Neural cell (in vitro differentiated cells): ENCODE measurements at regions not wholly inside any gene's neighbourhood (a gene's known extent, or its start where the extent isn't known, plus 50 kb on each side); places are given as distances from the start of the nearest gene placed in this dataset.

Experiments
- H2AFZ ChIP-seq: fragments of 200-600, 300-800 bp; sonication (generic), shearing (Covaris generic); 2 replicates; pipeline ENCODE4 v1.6.0; 2014; ENCODE audit warnings: low read depth, mild to moderate bottlenecking, antibody characterized with exemption, low read length, moderate library complexity
- H3F3A ChIP-seq: fragments of 200-600 bp; shearing (Covaris generic); 2 replicates; pipeline ENCODE4 v1.6.1; 2016; ENCODE audit warnings: mild to moderate bottlenecking, moderate library complexity, mixed read lengths, antibody characterized with exemption, low read length; ENCODE audit not compliant: insufficient read depth, poor library complexity, severe bottlenecking
- H3K27ac ChIP-seq: fragments of 200-600, 300-800 bp; sonication (generic), shearing (Covaris generic); 2 replicates; pipeline ENCODE4 v1.5.1; 2014; ENCODE audit warnings: mild to moderate bottlenecking, low read length, moderate library complexity
- H3K27me3 ChIP-seq: fragments of 300-800, 200-600 bp; sonication (generic), shearing (Covaris generic); 2 replicates; pipeline ENCODE4 v1.6.0; 2014; ENCODE audit warnings: mild to moderate bottlenecking, low read depth, low read length, moderate library complexity; ENCODE audit not compliant: insufficient read depth
- H3K36me3 ChIP-seq: fragments of 300-800, 200-600 bp; sonication (generic), shearing (Covaris generic); 2 replicates; pipeline ENCODE4 v1.5.1; 2014; ENCODE audit warnings: mild to moderate bottlenecking, antibody characterized with exemption, low read length, moderate library complexity; ENCODE audit not compliant: insufficient read depth
- H3K4me2 ChIP-seq: fragments of 300-800, 200-600 bp; sonication (generic), shearing (Covaris generic); 2 replicates; pipeline ENCODE4 v1.6.0; 2014; ENCODE audit warnings: mild to moderate bottlenecking, low read length
- H3K4me3 ChIP-seq: fragments of 300-800, 200-600 bp; sonication (generic), shearing (Covaris generic); 2 replicates; pipeline ENCODE4 v1.5.1; 2014; ENCODE audit warnings: mild to moderate bottlenecking, low read length, moderate library complexity
- H3K79me2 ChIP-seq: fragments of 200-600 bp; shearing (Covaris generic); replicated peaks from 2 replicates; pipeline ENCODE4 v1.6.0; 2014; ENCODE audit warnings: mild to moderate bottlenecking, low read length, moderate library complexity; ENCODE audit not compliant: insufficient read depth
- H3K9ac ChIP-seq: fragments of 300-800, 200-600 bp; sonication (generic), shearing (Covaris generic); 2 replicates; pipeline ENCODE4 v1.6.1; 2016; ENCODE audit warnings: mild to moderate bottlenecking, low read length, mixed read lengths
- H3K9me2 ChIP-seq: fragments of 200-600 bp; shearing (Covaris generic); 2 replicates; pipeline ENCODE4 v1.6.1; 2016; ENCODE audit warnings: mild to moderate bottlenecking, low read length, mixed read lengths; ENCODE audit not compliant: insufficient read depth
- H3K9me3 ChIP-seq: fragments of 200-600, 300-800 bp; sonication (generic), shearing (Covaris generic); 2 replicates; pipeline ENCODE4 v1.6.1; 2016; ENCODE audit warnings: mild to moderate bottlenecking, mixed run types, low read length, moderate library complexity, mixed read lengths
- H4K20me1 ChIP-seq: fragments of 200-600 bp; shearing (Covaris generic); 2 replicates; pipeline ENCODE4 v1.6.1; 2016; ENCODE audit warnings: mild to moderate bottlenecking, mixed run types; ENCODE audit not compliant: insufficient read depth
- CTCF ChIP-seq: fragments of 450-650 bp; IDR thresholded peaks from 2 replicates; pipeline ENCODE4 v1.5.1; 2014; ENCODE audit warnings: antibody characterized with exemption, mild to moderate bottlenecking, moderate library complexity; ENCODE audit not compliant: poor library complexity, severe bottlenecking
- EP300 ChIP-seq: fragments of 450-650 bp; conservative IDR thresholded peaks from 2 replicates; pipeline ENCODE4 v1.6.1; 2014; ENCODE audit warnings: antibody characterized with exemption, mild to moderate bottlenecking, moderate library complexity; ENCODE audit not compliant: poor library complexity, severe bottlenecking
- EZH2 ChIP-seq: fragments of 200-600, 300-800 bp; shearing (Covaris generic), sonication (generic); IDR thresholded peaks from 2 replicates; pipeline ENCODE4 v1.6.1; 2014; ENCODE audit warnings: antibody characterized with exemption, low read length, borderline replicate concordance, mild to moderate bottlenecking; ENCODE audit not compliant: insufficient read depth, poor library complexity, severe bottlenecking
- MXI1 ChIP-seq: fragments of 450-650 bp; conservative IDR thresholded peaks from 2 replicates; pipeline ENCODE4 v1.6.1; 2014; ENCODE audit warnings: antibody characterized with exemption, mild to moderate bottlenecking; ENCODE audit not compliant: poor library complexity, severe bottlenecking
- POLR2AphosphoS5 ChIP-seq: IDR thresholded peaks from 2 replicates; pipeline ENCODE4 v1.6.1; 2012
- RAD21 ChIP-seq: fragments of 450-650 bp; conservative IDR thresholded peaks from 2 replicates; pipeline ENCODE4 v1.6.1; 2014; ENCODE audit warnings: antibody characterized with exemption, mild to moderate bottlenecking, moderate library complexity
- REST ChIP-seq: IDR thresholded peaks from 2 replicates; pipeline ENCODE4 v1.6.1; 2012; ENCODE audit warnings: borderline replicate concordance
- SMC3 ChIP-seq: fragments of 450-650 bp; conservative IDR thresholded peaks from 2 replicates; pipeline ENCODE4 v1.6.1; 2014; ENCODE audit warnings: antibody characterized with exemption, mild to moderate bottlenecking, moderate library complexity; ENCODE audit not compliant: poor library complexity
- TAF1 ChIP-seq: IDR thresholded peaks from 2 replicates; pipeline ENCODE4 v1.6.1; 2012; ENCODE audit warnings: low read depth

- Histone ChIP-seq H3K9me2 (no peaks in the 10 kb centered on the region), H3K36me3 (no peaks in the 10 kb centered on the region), H3K79me2 (no peaks in the 10 kb centered on the region), H3K9me3 (no peaks in the 10 kb centered on the region), H4K20me1 (no peaks in the 10 kb centered on the region), H2AFZ (no peak overlapping the region), H3K27ac (no peak overlapping the region), H3K4me3 (no peak overlapping the region), H3F3A (no peaks in the 10 kb centered on the region), H3K27me3 (no peaks in the 10 kb centered on the region), H3K9ac (no peak overlapping the region), H3K4me2 (no peak overlapping the region)
- TF ChIP-seq REST (no peak), MXI1 (no peak), EP300 (no peak), EZH2 (no peak), RAD21 (no peak), POLR2AphosphoS5 (no peak)
These were observed 106.5 kb downstream of the UQCRFS1 start for GRCh38 chr19:29106346-29106885.

GRCh38 chr19:29105629-29106292, 107.2 kb downstream of the UQCRFS1 start:
- H3K36me3 ChIP-seq, result no peaks in the 10 kb centered on the region
- H3K9ac ChIP-seq, result no peak overlapping the region
- TF ChIP-seq EZH2, result no peak
- no peak for TF ChIP-seq RAD21
- TF ChIP-seq POLR2AphosphoS5, result no peak
- TF ChIP-seq MXI1, result no peak
- no peak for TF ChIP-seq SMC3
- TF ChIP-seq REST, result no peak
- no peak for TF ChIP-seq TAF1
- no peak for TF ChIP-seq EP300
- no peak for TF ChIP-seq CTCF
- H3K9me3 ChIP-seq, result no peaks in the 10 kb centered on the region
- no peaks in the 10 kb centered on the region for H3K9me2 ChIP-seq
- H3K4me3 ChIP-seq, result no peak overlapping the region
- no peaks in the 10 kb centered on the region for H4K20me1 ChIP-seq
- no peaks in the 10 kb centered on the region for H3F3A ChIP-seq
- no peaks in the 10 kb centered on the region for H3K79me2 ChIP-seq
- no peak overlapping the region for H3K27ac ChIP-seq
- H2AFZ ChIP-seq, result no peak overlapping the region
- no peak overlapping the region for H3K4me2 ChIP-seq
- H3K27me3 ChIP-seq, result no peaks in the 10 kb centered on the region
